DMS 273 treated with DMSO at 0.1 percent for 48 hours (cell line): ENCODE measurements at regions not wholly inside any gene's neighbourhood (a gene's known extent, or its start where the extent isn't known, plus 50 kb on each side); places are given as distances from the start of the nearest gene placed in this dataset.
A peak's percentile ranks its signal among the peaks of the same experiment; 100 is the strongest.
"Not testable (repeated sequence)": the region's sequence is repeated elsewhere in the genome, so short reads cannot be mapped to it uniquely, and the experiment has no call there.

Experiments
- DNase-seq: peaks from one replicate; lab custom pipeline; 2025; lab: John Stamatoyannopoulos, UW

DNA sequence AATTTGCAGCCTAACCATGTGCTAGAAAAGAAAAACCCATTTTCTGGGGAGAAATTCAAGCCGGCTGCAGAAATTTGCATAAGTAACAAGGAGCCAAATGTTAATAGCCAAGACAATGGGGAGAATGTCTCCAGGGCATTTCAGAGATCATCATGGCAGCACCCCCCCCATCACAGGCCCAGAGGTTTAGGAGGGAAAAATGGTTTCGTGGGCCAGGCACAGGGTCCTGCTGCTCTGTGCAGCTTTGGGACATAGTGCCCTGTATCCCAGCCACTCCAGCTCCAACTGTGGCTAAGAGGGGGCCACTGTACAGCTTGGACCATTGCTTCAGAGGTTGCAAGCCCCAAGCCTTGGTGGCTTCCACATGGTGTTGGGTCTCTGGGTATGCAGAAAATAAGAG is 620.0 kb downstream of the PSAT1 start:
- not testable (repeated sequence) for DNase-seq

DNA sequence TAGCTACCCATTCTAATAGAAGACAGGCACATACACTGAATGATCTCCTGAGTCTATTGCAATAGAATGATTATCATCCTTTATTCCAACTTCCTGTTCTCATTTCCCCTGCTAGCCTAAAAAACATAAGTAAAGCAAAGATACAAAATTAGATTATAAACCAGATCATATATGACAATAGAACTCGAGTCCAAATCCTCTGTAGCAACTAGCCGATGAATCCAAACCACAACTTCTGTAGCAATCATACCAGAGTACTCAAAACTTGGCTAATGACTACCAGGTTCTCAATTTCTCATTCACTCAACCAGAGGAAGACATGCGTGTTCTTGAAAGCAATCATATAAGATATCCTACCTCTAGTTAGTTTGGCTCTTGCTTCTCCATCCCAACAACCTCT is 622.1 kb downstream of the PSAT1 start:
- no peak for DNase-seq

DNA sequence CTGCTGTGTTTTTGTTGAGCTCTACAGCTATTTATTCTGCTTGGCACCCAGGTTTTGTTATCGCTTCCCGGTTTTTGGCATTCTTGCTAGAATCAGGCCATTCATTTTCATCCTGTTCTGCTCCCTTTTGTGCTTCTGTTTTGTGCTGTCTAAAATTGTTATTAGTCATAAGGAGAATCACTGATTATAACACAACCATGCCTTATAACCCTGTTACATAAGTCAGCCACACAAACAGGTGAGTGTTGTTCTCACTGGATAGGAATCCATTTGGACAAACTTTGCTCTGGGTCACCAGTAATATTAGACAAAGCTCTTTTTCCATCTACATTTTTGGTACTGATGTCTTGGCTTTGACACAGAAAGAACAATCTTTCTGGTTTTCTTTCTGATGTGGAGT is 622.8 kb downstream of the PSAT1 start:
- no peak for DNase-seq

DNA sequence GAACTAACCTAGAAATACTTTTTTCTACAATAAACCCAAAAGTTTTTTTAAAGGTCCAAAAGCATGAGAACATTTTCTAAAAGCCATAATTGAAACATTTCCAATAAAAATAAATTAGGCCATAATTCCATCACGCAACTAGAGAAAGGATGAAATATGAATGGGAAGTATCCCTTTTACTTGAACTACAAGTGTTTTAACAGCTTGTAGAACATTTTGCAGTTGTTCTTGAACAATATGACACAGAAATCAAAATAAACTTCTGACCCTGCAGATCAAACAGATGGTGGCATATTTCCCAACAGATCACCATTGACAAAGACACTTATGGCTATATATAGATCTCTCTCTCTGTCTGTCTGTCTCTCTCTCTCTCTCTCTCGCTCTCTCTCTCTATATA is 624.4 kb downstream of the PSAT1 start:
- DNase-seq: no peak

DNA sequence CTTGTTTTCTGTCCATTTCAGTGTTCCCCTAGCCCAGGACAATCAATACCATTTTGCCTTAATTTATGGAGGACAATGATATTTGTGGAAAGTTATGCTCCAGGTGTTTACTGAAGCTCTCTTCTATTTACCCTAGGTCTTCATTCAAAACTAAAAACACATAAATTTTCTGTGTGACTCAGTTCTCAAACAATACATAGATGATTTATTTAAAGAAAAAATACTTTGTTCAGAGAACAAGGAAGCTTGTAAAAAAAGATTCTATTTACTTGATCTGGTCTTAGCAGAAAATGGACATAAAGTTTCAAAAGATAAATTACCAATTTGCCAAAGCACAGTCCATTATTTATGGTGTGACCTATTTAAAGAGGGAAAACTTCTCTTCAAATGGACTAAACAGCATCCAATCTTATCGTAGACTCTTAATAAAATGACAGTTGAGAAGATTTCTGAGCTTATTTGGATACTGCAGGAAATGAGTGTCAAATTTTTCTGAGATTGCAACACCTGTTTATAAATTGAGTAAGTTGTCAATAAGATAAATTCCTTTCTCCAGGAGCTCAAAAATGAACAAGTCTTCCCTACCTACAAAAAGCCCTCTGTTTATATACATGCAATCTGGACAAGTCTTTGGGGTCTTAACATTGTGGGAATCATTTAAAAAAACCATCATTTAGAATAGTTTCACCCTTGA is 627.2 kb downstream of the PSAT1 start:
- no peak for DNase-seq

DNA sequence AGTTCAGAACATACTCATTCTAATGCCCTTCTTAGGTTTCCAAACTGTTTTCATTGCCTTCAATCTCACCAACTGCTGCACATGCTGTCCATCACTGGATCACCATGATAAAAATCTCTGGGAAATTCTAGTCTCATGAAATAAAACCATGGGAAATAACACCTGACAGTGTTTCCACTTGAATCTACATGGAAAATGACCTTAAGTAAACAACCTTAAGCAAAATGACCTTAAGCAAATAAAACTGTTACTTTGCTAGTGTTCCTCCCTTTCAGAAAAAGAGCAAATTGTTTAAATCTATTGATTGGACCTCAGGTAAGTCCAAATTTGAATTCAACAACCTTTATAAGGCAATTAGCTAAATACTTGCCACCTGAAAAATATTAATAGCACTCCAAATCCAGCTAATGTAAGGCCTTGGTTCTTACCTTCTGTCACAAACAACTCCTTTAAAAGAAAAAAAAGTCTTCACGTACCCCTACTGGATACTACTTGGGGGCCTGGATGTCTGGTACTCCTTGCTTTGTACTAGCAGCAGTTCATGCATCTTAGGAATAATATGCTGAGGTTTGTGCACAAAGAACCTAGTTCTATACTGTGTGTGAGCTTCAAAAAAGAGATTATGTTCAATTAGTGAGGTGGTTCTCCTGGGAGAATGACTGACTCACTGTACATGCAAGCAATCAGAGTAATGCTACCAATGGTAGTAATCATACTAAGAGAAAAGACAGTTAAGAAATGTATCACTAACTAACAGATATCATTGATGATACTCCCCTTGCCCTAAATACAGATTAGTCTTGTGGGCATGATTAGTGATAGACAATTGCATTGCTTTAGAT is 630.4 kb downstream of the PSAT1 start:
- DNase-seq: no peak

DNA sequence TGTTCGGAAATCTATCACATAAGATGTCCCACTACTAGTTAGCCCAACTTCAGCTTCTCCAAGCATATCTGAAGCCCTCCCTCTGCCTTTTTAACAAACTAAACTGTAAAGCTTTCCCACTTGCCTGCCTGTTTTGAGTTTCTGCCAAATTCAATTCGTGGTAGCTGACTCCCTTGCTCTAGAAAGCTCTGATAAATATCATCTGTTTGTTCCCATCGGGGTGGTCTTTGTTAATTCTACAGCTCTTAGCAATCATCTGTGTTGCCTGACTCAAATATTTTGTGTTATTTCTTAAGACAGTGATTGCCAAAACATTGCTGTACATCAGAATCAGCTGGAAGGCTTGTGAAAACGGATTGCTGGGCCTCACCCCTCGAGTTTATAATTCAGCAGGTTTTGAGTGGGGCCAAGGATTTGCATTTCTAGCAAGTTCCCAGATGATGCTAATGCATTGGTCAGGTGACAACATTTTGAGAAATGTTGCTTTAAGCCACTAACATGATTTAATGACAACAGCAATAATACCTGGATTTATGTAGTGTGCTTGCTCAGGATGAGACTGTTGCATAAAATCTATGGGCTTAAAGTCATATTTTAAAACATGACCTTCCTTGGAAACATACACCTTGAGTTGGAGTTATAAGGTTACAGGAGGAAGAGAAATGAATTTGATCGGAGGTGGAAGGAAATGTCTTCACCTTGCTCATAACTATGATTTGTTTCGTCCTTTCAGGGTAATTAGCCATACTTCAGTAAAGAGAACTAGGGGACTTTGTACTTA is 631.9 kb downstream of the PSAT1 start:
- DNase-seq: no peak

DNA sequence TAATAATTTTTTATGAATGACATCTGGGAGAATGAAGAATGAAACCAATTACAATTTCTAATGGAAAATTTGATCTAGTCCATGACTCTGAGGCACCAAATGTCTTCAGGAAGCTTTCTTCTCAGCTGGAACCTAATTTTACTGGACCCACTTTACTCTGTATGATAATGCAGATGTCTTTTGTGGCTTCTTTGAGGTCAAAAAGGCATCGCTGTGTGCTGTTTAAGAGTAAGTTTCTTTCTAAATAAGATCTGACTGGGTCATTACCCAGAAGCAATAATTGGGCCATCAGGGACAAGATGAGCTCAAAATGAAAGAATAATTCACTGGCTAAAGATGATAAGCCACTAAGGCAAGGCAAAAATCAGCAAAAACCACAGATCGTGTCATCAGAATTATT is 633.4 kb downstream of the PSAT1 start:
- no peak for DNase-seq

DNA sequence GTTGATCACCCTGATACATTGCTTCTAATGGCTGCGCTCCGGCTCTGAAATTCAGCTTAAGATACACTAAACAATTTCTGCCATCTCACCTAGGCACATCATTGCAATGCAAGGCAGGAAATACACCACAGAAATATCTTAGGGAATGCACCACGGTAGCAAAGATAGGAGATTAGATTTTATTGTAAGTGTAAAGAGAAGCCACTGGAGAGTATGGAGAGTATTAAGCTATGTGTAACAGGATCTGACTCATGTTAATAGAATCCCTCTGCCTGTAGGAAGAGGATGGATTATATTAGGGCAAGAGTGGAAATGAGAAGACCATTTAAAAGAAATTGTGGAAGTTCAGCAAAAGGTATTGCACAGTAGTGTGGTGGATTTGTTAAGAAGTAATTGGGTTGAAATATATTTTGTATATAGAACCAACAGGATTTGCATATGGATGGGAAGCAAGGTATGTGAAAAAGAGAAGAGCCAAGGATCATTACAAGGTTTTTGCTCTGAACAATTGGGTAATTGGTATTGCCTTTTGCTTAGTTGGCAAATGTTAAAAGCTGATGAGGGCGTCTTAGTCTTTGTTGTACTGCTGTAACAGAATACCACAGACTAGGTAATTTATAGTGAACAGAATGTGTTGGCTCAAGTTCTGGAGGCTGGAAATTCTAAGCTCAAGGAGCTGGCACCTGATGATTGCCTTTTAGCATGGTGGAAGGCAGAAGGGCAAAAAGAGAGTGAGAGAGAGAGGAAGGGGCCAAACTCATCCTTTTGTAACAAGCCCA is 636.1 kb downstream of the PSAT1 start:
- no peak for DNase-seq

DNA sequence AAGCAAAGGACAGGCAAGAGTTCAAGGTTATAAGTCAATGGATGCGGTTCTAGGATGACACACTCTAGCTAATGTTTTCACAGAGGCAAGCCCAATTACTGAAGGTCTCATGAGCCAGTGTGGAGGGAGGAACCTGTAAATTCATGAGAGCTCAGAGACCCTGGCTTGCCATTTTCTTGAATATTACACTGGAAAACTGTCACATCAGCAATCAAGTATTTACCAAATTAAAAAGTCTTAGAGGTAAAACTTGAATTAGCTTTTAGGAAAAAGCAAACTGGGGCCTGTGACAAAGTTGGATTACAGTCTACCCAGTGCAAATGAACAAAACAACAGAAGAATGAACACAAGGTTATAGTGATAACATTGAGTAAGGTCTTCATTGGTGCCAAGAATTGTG is 636.9 kb upstream of the TLE4 start:
- DNase-seq: no peak

DNA sequence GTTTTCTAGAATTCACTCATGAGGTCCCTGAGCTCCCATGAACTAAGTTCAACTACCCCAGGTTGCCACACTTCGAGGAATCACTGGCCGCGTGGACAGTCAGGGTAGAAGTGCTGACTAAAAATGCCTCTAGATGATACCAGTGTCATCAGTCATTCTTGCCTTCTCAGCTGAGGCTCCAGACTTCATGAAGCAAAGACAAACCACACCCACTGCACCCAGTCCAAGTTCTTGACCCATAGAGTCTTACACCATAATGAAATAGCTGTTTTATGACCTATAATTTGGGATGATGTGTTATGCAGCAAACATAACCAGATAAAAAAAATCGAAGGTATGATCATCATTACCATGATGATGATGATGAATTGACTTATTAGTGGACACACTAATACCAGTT is 632.9 kb upstream of the TLE4 start:
- no peak for DNase-seq

DNA sequence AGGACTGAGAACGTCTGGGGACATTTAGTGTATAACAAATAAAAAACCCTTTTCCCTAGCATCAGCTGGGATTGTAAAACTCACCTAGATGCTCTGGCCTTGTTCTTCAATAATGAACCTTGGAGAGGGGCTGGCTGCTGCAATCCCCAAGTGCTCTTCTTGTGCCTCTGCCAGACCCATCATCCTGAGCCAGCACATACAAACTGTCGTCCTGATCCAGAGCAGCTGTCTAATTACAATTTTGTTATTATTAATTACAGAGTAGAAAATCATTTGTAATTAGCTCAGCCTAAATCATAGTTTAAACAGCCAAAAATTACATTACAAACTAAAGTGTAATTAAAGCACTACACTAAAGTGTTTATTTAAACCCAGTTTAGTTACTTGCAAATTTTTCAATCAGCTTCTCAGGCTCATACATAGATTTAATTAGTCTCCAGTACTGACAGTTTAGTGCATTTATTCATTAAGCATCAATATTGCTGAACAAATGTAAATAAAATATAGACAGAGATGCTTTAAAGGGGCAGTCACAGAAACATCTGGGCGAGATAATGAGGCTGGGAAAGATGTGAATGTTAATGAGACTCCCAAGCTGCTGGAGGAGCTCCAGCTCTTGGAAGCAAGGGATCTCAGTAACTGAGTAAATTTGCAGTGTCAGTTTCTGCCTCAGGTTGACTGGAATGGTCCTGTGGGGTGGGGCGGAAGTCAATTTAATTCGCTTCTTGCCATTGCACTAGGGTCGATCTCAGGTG is 632.3 kb upstream of the TLE4 start:
- peak; percentile 3 for DNase-seq

DNA sequence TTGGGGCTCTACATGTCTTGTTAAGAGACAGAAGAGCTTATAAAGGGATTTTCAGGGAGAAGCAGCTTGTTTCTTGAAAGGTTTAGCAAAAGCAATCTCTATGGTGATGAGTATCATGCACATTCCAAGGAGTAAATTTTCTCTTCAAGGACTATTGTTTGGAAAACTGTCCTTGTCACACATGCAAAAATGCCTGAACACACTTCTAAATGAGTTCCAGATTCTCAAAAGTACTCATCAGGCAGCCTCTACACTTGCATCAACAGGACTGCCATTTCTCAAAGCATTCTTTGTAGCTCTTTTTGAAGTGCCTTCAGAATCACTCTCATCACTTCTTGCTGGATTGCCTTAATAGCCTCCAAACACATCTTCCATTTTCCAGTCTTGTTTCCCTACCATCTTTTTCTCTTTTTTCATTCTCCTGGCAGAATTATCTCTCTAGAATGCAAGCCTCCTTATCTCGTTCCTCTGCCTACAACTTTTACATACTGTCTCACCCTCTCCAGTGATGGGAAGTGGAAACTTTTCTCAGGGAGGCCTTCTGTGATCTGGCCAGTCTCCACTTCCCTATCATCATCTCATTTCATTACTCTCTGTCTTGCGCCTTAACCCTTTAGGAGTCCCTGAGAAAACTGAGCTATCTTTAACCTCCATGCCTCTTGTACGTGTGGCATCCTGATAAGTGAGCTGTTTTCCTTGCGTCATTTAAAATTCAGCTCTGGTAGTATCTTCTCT is 631.5 kb upstream of the TLE4 start:
- no peak for DNase-seq

DNA sequence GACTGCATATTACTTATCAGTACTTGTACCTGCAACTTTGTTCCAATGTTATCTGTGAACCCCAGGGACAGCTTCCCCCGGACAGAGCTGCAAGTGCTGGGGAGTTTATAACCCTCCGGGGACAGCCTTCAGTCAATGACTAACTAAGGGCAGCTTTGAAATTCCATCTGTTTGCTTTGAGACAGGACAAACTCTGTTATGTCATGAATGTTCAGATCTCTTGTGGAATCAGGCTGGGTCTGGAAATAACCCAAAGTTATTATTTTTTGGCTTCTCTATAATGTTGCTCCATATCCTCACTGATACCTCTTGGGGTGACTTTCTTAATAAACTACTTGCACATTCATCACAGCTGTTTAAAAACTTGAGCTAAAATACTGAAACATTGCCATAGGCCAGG is 617.5 kb upstream of the TLE4 start:
- DNase-seq: no peak

DNA sequence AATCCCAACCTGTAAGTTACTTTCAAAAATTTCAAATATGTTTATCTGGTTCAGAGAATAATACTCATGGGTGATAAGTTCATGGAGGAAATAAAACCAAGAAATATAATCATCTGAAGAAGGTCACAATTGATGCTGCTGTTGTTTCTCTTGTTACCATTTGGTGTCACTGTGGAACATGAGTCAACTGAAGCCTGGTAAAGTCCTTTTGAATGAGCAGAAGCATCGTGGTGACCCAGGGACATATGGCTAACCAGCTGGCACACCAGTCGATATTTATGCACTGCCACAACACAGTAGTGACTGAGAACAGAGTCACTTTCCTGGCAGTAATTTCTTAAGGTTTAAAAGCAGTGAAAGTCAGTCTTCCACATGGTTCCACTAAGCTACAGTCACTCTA is 612.9 kb upstream of the TLE4 start:
- DNase-seq: no peak

DNA sequence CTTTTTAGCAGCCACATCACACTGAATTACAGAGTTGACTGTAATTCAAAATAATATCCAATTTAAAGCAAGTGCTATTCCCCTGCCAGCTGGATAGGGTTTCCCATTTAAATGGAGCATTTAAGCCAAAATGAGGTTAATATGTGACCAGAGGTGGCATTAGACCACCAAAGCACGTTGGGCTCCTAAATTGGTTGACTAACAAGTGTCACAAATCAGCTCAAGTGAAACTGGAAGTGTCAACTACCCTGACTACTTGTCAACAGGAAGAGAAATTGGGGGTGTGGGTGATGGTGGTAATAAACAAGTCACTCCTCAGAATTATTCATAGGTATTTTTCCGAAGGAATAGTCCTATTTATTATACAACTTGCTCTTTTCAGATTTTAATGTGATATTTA is 609.6 kb upstream of the TLE4 start:
- DNase-seq: no peak

DNA sequence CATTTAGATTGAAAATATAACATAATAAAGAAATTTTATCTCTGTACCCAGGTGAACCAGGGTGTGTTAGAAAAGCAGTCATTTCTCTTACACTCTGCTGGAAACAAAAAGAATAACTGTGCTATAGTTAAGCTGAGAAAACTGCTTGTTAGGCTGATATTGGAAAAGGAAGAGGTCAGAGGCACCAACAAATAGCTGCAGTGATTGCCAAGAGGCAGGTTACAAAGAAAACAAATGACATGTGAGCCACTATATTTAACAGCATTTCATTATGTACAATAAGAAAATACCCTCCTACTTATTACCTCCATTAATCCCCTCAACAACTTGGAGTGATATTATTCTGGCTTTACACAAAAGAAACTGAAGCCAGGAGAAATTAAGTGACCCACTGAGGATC is 607.9 kb upstream of the TLE4 start:
- DNase-seq: no peak

DNA sequence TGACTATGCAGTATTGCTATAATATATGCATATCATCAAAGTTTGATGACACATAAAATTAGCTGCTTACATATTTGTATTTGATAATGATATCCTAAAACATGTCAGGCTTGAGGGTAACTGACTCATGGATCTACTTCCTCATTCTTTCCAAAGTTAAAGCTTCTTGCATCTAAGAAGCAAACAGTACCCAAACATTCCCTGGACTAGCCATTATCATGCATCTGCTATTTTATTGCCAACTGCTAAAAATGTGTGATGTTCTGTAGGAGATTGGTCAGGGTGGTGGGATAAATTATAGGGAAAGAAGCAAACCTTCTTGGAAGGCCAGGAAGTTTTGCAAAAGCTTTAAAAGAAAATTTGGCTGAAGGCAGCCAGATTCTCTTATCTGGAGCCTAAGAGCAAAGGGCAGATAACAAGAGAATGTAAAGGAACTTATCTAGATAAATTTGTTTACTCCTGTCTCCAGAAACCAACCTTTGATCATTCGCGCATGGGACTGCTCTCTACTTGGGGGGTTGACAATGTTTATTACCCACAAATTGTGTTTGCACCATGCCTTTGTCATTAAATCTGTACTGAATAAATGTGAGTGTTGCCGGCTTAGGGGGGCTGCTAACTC is 604.1 kb upstream of the TLE4 start:
- DNase-seq: no peak

DNA sequence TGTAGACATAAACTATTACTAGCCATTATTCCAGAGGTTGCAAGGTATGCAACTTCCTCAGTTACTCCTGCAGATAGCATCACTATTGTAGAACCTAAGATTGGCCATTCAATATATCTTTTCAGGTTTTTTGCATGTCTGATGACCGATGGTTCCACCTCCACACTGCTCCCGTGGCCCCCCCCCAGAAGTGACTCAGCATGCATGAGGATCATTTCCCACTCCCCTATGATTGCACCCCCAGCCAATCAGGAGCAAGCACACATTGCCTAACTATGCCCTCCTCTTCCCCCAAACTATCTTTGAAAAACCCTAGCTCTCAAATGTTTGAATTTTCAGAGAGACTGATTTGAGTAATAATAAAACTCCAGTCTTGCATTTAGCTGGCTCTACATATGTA is 601.4 kb upstream of the TLE4 start:
- DNase-seq: no peak

DNA sequence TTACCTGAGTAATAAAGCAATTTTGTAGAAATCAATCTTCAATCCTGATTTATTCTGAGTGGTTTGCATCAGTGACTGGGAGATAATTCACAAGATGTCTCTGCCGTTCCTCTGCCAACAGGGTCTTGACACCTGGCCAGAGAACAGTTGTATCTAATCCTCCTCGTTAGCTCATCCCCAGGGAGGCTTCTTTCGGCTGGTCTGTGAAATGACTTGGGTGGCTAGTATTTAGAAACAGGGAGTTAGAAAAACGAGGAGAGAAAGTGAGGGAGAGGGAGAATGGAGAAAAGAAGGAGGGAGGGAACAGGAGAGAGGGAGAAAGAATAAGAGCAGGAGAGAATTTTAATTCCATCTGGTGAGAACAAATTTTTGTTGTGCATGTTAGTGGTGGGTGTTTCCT is 600.2 kb upstream of the TLE4 start:
- DNase-seq: no peak
